AG10803 (cell line): ENCODE measurements at regions not wholly inside any gene's neighbourhood (a gene's known extent, or its start where the extent isn't known, plus 50 kb on each side); places are given as distances from the start of the nearest gene placed in this dataset.

Source experiments
- DNase-seq: peaks from one replicate; pipeline ENCODE4 v3.0.0; 2010; ENCODE audit warnings: low read depth
- H3K4me3 ChIP-seq: 2 replicates; pipeline ENCODE4 v1.5.1; 2011; ENCODE audit warnings: mild to moderate bottlenecking, low read length, control low read depth
- CTCF ChIP-seq: conservative IDR thresholded peaks from 2 replicates; pipeline ENCODE4 v1.5.1; 2011; ENCODE audit warnings: mild to moderate bottlenecking, low read length, control low read depth, inconsistent platforms

- no peak overlapping the region for H3K4me3 ChIP-seq
- no peak for DNase-seq
Measured at GRCh38 chr10:4652111-4653010, 173.6 kb upstream of the AKR1E2 start.

GRCh38 chr10:4651404-4652037, 174.5 kb upstream of the AKR1E2 start:
- no peak overlapping the region for H3K4me3 ChIP-seq
- DNase-seq = no peak
- TF ChIP-seq CTCF = no peak

More at GRCh38 chr10:4652111-4653010, 173.6 kb upstream of the AKR1E2 start:
- TF ChIP-seq CTCF = no peak

- peak; percentile 46 for TF ChIP-seq CTCF
- peak; percentile 83 for DNase-seq
- no peak overlapping the region for H3K4me3 ChIP-seq
Measured at GRCh38 chr10:4650582-4650981, 175.4 kb upstream of the AKR1E2 start.

GRCh38 chr10:4649886-4650508, 176.0 kb upstream of the AKR1E2 start:
- H3K4me3 ChIP-seq = no peak overlapping the region
- no peak for TF ChIP-seq CTCF
- peak; percentile 56 for DNase-seq

GRCh38 chr10:4649471-4649870, 176.5 kb upstream of the AKR1E2 start:
- TF ChIP-seq CTCF = no peak
- no peak for DNase-seq
- no peak overlapping the region for H3K4me3 ChIP-seq

- no peak for DNase-seq
- TF ChIP-seq CTCF = no peak
- H3K4me3 ChIP-seq = no peak overlapping the region
Measured at GRCh38 chr10:4648999-4649398, 177.0 kb upstream of the AKR1E2 start.
